Liver (tissue), 8 donors: ENCODE measurements at regions not wholly inside any gene's neighbourhood (a gene's known extent, or its start where the extent isn't known, plus 50 kb on each side); places are given as distances from the start of the nearest gene placed in this dataset.

Source experiments
- DNase-seq: peaks from one replicate; pipeline ENCODE4 v3.0.0-alpha.2; 2017; ENCODE audit warnings: low spot score
- H3K27ac ChIP-seq, 2 donors: one replicate each; pipeline ENCODE4 v1.7.0; 2013; ENCODE audit warnings: inconsistent platforms in 2 of 2, low read length in 2 of 2, control low read depth in 1 of 2, low read depth in 1 of 2, mild to moderate bottlenecking in 1 of 2
- H3K27me3 ChIP-seq, 4 donors: one replicate each; pipeline versions ENCODE4 v1.6.1 to v1.7.0; 2013; ENCODE audit warnings: low read length in 3 of 4, inconsistent platforms in 1 of 4, mild to moderate bottlenecking in 1 of 4, moderate library complexity in 1 of 4; ENCODE audit not compliant: control insufficient read depth in 4 of 4, insufficient read depth in 4 of 4
- H3K36me3 ChIP-seq, 4 donors: one replicate each; pipeline versions ENCODE4 v1.6.1 to v1.7.0; 2013; ENCODE audit warnings: low read length in 3 of 4, mild to moderate bottlenecking in 3 of 4, low read depth in 1 of 4, moderate library complexity in 1 of 4; ENCODE audit not compliant: control insufficient read depth in 4 of 4, insufficient read depth in 3 of 4
- H3K4me1 ChIP-seq, 4 donors: one replicate each; pipeline versions ENCODE4 v1.6.1 to v1.7.0; 2013; ENCODE audit warnings: low read length in 3 of 4, mild to moderate bottlenecking in 3 of 4, moderate library complexity in 1 of 4; ENCODE audit not compliant: control insufficient read depth in 4 of 4, insufficient read depth in 4 of 4
- H3K4me3 ChIP-seq, 3 donors: one replicate each; pipeline versions ENCODE4 v1.6.1 to v1.7.0; 2013; ENCODE audit warnings: low read length in 3 of 3, control low read depth in 1 of 3, low read depth in 1 of 3, mild to moderate bottlenecking in 1 of 3
- H3K9ac ChIP-seq, 2 donors: one replicate each; pipeline ENCODE4 v1.7.0; 2013; ENCODE audit warnings: low read length in 2 of 2, mild to moderate bottlenecking in 2 of 2, moderate library complexity in 2 of 2, control low read depth in 1 of 2, low read depth in 1 of 2
- H3K9me3 ChIP-seq, 4 donors: one replicate each; pipeline versions ENCODE4 v1.6.1 to v1.7.0; 2013; ENCODE audit warnings: low read length in 3 of 4; ENCODE audit not compliant: control insufficient read depth in 4 of 4
- EGR1 ChIP-seq, 2 donors: IDR thresholded peaks; 2 replicates each; pipeline ENCODE4 v1.6.1; 2016 to 2018; ENCODE audit warnings: antibody characterized with exemption in 2 of 2, low read depth in 2 of 2
- FOXA1 ChIP-seq: IDR thresholded peaks from 2 replicates; pipeline ENCODE4 v1.6.1; 2016; ENCODE audit warnings: antibody characterized with exemption
- FOXA2 ChIP-seq: IDR thresholded peaks from 2 replicates; pipeline ENCODE4 v1.6.1; 2016; ENCODE audit warnings: antibody characterized with exemption
- GABPA ChIP-seq, 2 donors: IDR thresholded peaks in 1 of 2; conservative IDR thresholded peaks in 1 of 2; 2 replicates each; pipeline ENCODE4 v1.6.1; 2016; ENCODE audit warnings: antibody characterized with exemption in 2 of 2, mild to moderate bottlenecking in 1 of 2, moderate library complexity in 1 of 2
- HNF4A ChIP-seq, 2 donors: conservative IDR thresholded peaks; 2 replicates each; pipeline ENCODE4 v1.6.1; 2016; ENCODE audit warnings: antibody characterized with exemption in 2 of 2, mild to moderate bottlenecking in 2 of 2
- HNF4G ChIP-seq: IDR thresholded peaks from 2 replicates; pipeline ENCODE4 v1.6.1; 2016; ENCODE audit warnings: antibody characterized with exemption
- JUND ChIP-seq, 2 donors: IDR thresholded peaks; 2 replicates each; pipeline ENCODE4 v1.6.1; 2016; ENCODE audit warnings: antibody characterized with exemption in 2 of 2
- MAX ChIP-seq: IDR thresholded peaks from 2 replicates; pipeline ENCODE4 v1.6.1; 2016; ENCODE audit warnings: antibody characterized with exemption
- NR2F2 ChIP-seq: IDR thresholded peaks from 2 replicates; pipeline ENCODE4 v1.6.1; 2016; ENCODE audit warnings: antibody characterized with exemption
- REST ChIP-seq: IDR thresholded peaks from 2 replicates; pipeline ENCODE4 v1.6.1; 2016; ENCODE audit warnings: antibody characterized with exemption, mild to moderate bottlenecking
- RXRA ChIP-seq, 2 donors: IDR thresholded peaks; 2 replicates each; pipeline ENCODE4 v1.6.1; 2017 to 2018; ENCODE audit warnings: antibody characterized with exemption in 2 of 2, mild to moderate bottlenecking in 1 of 2
- SP1 ChIP-seq: IDR thresholded peaks from 2 replicates; pipeline ENCODE4 v1.6.1; 2018; ENCODE audit warnings: antibody characterized with exemption, mild to moderate bottlenecking
- TAF1 ChIP-seq: conservative IDR thresholded peaks from 2 replicates; pipeline ENCODE4 v1.6.1; 2016; ENCODE audit warnings: antibody characterized with exemption, mild to moderate bottlenecking
- YY1 ChIP-seq: IDR thresholded peaks from 2 replicates; pipeline ENCODE4 v1.6.1; 2016; ENCODE audit warnings: antibody characterized with exemption, mild to moderate bottlenecking
- ZBTB33 ChIP-seq: IDR thresholded peaks from 2 replicates; pipeline ENCODE4 v1.6.1; 2016; ENCODE audit warnings: antibody characterized with exemption
- WGBS: extraction: QIAGEN DNeasy Blood & Tissue Kit; methylation state at CpG from one replicate; pipeline ENCODE4 v1.1.7; 2013; 5-methylcytosine and 5-hydroxymethylcytosine counted together
- TF ChIP-seq, protein P1 (sequence below): IDR thresholded peaks from 2 replicates; pipeline ENCODE4 v1.6.1; 2016; ENCODE audit warnings: antibody characterized with exemption
- TF ChIP-seq, protein P2 (sequence below): fragments of 150-350 bp; IDR thresholded peaks from 2 replicates; pipeline ENCODE4 v1.5.1; 2017; ENCODE audit warnings: improper control_type of control experiment, low read depth, low read length; ENCODE audit not compliant: missing input control
- donor health status: healthy.
- donor health status: healthy.
- donor health status: healthy.
- donor health status: healthy.
- donor health status: healthy.

- H3K36me3 ChIP-seq: no peaks in the 10 kb centered on the region
- no peak for DNase-seq
- WGBS: 26% methylated on average over 2 of the region's 2 CpGs
- peak overlapping the region in 1 of 2 donors; percentile 57 for H3K27ac ChIP-seq
- no peaks in the 10 kb centered on the region for H3K27me3 ChIP-seq
- H3K9ac ChIP-seq: no peak overlapping the region
- peaks cover 9 to 30% (median 28%) of the 10 kb centered on the region in 4 donors for H3K4me1 ChIP-seq
- no peaks in the 10 kb centered on the region for H3K9me3 ChIP-seq
- no peak overlapping the region for H3K4me3 ChIP-seq
- TF ChIP-seq RXRA (IDR thresholded peaks at IDR 0.05): peak in 1 of 2 donors; percentile 56
- peak in 1 of 2 donors; percentile 22 for TF ChIP-seq EGR1 (IDR thresholded peaks at IDR 0.05; ENCODE audit: low read depth in 2 of 2)
- no peak for TF ChIP-seq NR2F2
- peak; percentile 21 to 63 for TF ChIP-seq HNF4A (conservative IDR thresholded peaks at IDR 0.05)
- TF ChIP-seq, protein P1, sequence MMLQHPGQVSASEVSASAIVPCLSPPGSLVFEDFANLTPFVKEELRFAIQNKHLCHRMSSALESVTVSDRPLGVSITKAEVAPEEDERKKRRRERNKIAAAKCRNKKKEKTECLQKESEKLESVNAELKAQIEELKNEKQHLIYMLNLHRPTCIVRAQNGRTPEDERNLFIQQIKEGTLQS: peak; percentile 60
- TF ChIP-seq GABPA (IDR thresholded peaks at IDR 0.05 in 1 of 2, conservative IDR thresholded peaks at IDR 0.05 in 1 of 2): peak in 1 of 2 donors; percentile 22
- TF ChIP-seq REST: peak; percentile 13
- TF ChIP-seq FOXA2: no peak
- peak in 1 of 2 donors; percentile 56 for TF ChIP-seq JUND (IDR thresholded peaks at IDR 0.05)
- TF ChIP-seq MAX: peak; percentile 82
- peak; percentile 15 for TF ChIP-seq SP1
- no peak for TF ChIP-seq FOXA1
- peak; percentile 51 for TF ChIP-seq ZBTB33
- TF ChIP-seq, protein P2, sequence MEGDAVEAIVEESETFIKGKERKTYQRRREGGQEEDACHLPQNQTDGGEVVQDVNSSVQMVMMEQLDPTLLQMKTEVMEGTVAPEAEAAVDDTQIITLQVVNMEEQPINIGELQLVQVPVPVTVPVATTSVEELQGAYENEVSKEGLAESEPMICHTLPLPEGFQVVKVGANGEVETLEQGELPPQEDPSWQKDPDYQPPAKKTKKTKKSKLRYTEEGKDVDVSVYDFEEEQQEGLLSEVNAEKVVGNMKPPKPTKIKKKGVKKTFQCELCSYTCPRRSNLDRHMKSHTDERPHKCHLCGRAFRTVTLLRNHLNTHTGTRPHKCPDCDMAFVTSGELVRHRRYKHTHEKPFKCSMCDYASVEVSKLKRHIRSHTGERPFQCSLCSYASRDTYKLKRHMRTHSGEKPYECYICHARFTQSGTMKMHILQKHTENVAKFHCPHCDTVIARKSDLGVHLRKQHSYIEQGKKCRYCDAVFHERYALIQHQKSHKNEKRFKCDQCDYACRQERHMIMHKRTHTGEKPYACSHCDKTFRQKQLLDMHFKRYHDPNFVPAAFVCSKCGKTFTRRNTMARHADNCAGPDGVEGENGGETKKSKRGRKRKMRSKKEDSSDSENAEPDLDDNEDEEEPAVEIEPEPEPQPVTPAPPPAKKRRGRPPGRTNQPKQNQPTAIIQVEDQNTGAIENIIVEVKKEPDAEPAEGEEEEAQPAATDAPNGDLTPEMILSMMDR: no peak
- TF ChIP-seq YY1: peak; percentile 61
Measured at GRCh38 chr4:33080275-33080674, 2360.1 kb downstream of the PCDH7 start.

- Histone ChIP-seq H3K36me3 (no peaks in the 10 kb centered on the region), H3K27ac (no peak overlapping the region), H3K4me1 (peaks cover 0 to 5% (median 2%) of the 10 kb centered on the region in 4 donors), H3K9me3 (no peaks in the 10 kb centered on the region), H3K4me3 (no peak overlapping the region), H3K9ac (no peak overlapping the region), H3K27me3 (no peaks in the 10 kb centered on the region)
- no peak for DNase-seq
- WGBS: 57% methylated on average over 2 of the region's 2 CpGs
- TF ChIP-seq HNF4G (no peak), TAF1 (no peak), RXRA (IDR thresholded peaks at IDR 0.05) (no peak)
Measured at GRCh38 chr4:33085709-33086108, 2365.5 kb downstream of the PCDH7 start.
